ENCODE measurements at regions not wholly inside any gene's neighbourhood (a gene's known extent, or its start where the extent isn't known, plus 50 kb on each side); places are given as distances from the start of the nearest gene placed in this dataset.

DNA sequence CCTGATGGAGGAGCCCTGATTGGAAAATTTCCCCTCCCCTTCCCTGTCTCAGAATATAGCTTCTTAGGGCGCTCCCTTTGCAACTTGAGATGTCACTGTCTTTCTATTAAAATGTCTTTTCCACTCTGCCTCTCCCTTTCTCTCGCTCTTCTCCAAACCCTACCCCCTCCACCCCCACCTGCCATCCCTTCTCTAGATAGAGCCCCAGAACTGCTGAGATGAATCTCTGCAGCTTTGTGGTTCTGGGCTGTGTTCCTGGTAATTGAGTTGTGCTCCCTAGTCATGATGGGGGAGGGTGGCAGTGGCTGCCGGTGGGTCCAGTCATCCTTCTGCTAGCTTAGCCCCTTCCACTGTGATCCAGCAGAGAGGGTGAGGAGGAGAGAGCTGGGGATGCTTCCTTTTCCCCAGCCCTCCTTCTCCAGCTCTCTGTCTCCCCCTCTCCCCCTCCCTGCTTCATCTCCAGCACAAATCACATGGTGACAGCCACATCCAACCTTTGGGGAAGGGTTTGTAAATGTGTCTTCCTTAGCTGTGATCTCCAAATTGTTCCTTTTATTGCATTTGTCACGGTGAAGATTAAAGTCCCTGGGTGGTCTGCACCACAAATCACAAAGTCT, 50.8 kb upstream of the BTRC start:
- TF ChIP-seq, protein P1, sequence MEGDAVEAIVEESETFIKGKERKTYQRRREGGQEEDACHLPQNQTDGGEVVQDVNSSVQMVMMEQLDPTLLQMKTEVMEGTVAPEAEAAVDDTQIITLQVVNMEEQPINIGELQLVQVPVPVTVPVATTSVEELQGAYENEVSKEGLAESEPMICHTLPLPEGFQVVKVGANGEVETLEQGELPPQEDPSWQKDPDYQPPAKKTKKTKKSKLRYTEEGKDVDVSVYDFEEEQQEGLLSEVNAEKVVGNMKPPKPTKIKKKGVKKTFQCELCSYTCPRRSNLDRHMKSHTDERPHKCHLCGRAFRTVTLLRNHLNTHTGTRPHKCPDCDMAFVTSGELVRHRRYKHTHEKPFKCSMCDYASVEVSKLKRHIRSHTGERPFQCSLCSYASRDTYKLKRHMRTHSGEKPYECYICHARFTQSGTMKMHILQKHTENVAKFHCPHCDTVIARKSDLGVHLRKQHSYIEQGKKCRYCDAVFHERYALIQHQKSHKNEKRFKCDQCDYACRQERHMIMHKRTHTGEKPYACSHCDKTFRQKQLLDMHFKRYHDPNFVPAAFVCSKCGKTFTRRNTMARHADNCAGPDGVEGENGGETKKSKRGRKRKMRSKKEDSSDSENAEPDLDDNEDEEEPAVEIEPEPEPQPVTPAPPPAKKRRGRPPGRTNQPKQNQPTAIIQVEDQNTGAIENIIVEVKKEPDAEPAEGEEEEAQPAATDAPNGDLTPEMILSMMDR (IDR thresholded peaks at IDR 0.05; ENCODE audit: unreplicated experiment): no peak
- no peak for DNase-seq (ENCODE audit: low spot score, unreplicated experiment)
- Mint-ChIP-seq H3K27ac (no peak overlapping the region), H3K36me3 (ENCODE audit: insufficient read depth) (no peaks in the 10 kb centered on the region), H3K4me3 (ENCODE audit: low read depth) (no peak overlapping the region), H3K9me3 (ENCODE audit: low read depth) (no peaks in the 10 kb centered on the region), H3K4me1 (ENCODE audit: low read depth) (no peaks in the 10 kb centered on the region), H3K27me3 (peaks cover 80% of the 10 kb centered on the region)
